Ascending aorta (tissue), 2 donors: ENCODE measurements at regions not wholly inside any gene's neighbourhood (a gene's known extent, or its start where the extent isn't known, plus 50 kb on each side); places are given as distances from the start of the nearest gene placed in this dataset.

Source experiments
- DNase-seq, 2 donors: peaks; one replicate each; pipeline ENCODE4 v3.0.0-alpha.2; 2019; ENCODE audit warnings: low spot score in 2 of 2
- H3K27ac ChIP-seq, 2 donors: fragments of 200-600 bp; sonication (generic); one replicate each; pipeline ENCODE4 v1.5.1; 2016 to 2017; ENCODE audit warnings: mild to moderate bottlenecking in 1 of 2
- H3K27me3 ChIP-seq: fragments of 200-600 bp; sonication (generic); one replicate; pipeline ENCODE4 v1.5.1; 2017
- H3K36me3 ChIP-seq, 2 donors: fragments of 200-600 bp; sonication (generic); one replicate each; pipeline ENCODE4 v1.5.1; 2016
- H3K4me1 ChIP-seq, 2 donors: fragments of 200-600 bp; sonication (generic); one replicate each; pipeline ENCODE4 v1.5.1; 2016 to 2017; ENCODE audit warnings: mild to moderate bottlenecking in 1 of 2
- H3K4me3 ChIP-seq, 2 donors: fragments of 200-600 bp; sonication (generic); one replicate each; pipeline ENCODE4 v1.5.1; 2016 to 2017; ENCODE audit warnings: mild to moderate bottlenecking in 1 of 2
- H3K9me3 ChIP-seq, 2 donors: fragments of 200-600 bp; sonication (generic); one replicate each; pipeline ENCODE4 v1.5.1; 2016
- intact Hi-C: fragments of 100-400 bp; cut with DNase I; formaldehyde crosslinking; loops from one replicate; pipeline ENCODE4 v1.15.1; 2023
- TF ChIP-seq, protein P1 (sequence below), 3 experiments: fragments of 200-600 bp in 2 of 3; fragments of 450-650 bp in 1 of 3; sonication (generic) in 2 of 3; IDR thresholded peaks; one replicate each; pipeline ENCODE4 v1.5.1; 2016 to 2019; ENCODE audit warnings: antibody characterized with exemption in 3 of 3, mild to moderate bottlenecking in 1 of 3, moderate library complexity in 1 of 3

DNA sequence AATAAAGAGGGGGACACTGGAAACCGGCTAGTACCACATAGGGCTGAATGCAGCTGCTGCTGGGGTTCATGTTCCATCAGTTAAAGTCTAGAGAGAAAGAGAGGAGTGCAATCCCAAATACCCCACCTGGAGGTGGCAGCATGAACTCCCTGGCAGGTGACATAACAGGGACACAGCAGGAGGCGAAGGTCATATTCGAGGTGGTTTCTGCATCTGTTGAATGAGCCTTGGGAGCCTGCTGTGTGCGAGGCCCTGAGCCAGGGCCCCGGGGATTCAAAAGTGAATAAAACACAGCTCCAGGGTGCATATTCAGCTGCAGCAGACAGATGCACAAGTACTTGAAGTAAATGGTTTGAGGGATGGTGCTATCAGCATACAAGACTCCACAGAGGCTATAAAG, 456.8 kb downstream of the SETD4 start:
- H3K4me3 ChIP-seq, result no peak overlapping the region
- TF ChIP-seq, protein P1, sequence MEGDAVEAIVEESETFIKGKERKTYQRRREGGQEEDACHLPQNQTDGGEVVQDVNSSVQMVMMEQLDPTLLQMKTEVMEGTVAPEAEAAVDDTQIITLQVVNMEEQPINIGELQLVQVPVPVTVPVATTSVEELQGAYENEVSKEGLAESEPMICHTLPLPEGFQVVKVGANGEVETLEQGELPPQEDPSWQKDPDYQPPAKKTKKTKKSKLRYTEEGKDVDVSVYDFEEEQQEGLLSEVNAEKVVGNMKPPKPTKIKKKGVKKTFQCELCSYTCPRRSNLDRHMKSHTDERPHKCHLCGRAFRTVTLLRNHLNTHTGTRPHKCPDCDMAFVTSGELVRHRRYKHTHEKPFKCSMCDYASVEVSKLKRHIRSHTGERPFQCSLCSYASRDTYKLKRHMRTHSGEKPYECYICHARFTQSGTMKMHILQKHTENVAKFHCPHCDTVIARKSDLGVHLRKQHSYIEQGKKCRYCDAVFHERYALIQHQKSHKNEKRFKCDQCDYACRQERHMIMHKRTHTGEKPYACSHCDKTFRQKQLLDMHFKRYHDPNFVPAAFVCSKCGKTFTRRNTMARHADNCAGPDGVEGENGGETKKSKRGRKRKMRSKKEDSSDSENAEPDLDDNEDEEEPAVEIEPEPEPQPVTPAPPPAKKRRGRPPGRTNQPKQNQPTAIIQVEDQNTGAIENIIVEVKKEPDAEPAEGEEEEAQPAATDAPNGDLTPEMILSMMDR (IDR thresholded peaks at IDR 0.05), result no peak
- no peaks in the 10 kb centered on the region for H3K4me1 ChIP-seq
- intact Hi-C loops, result no loop called here
- no peaks in the 10 kb centered on the region for H3K27me3 ChIP-seq
- H3K9me3 ChIP-seq, result no peaks in the 10 kb centered on the region
- H3K36me3 ChIP-seq, result no peaks in the 10 kb centered on the region
- no peak overlapping the region for H3K27ac ChIP-seq
- DNase-seq, result no peak

DNA sequence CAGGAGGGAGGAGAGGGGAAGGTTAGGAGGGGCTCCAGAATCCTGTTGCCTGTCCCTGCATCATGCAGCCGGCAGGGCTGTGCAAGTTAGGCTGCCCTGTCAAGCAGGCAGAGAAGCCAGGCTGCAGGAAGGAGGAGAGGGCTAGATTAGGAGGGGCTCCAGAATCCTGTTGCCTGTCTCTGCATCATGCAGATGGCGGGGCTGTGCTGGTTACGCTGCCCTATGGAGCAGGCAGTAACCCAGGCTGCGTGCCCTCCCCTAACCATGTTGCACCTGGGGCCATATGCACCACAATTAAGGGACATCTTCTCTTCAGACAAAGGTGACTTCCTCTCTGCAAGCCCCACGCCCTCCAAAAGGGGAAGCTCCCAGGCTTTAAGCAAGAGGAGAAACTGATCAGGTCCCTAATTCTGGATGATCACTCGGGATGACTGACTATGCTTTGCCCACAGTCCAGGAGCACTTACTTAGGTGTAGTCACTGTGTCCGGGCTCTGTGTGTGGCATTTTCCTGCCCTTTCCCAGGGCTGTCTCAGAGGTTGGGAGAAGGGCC, 457.4 kb downstream of the SETD4 start:
- Histone ChIP-seq H3K9me3 (no peaks in the 10 kb centered on the region), H3K4me3 (no peak overlapping the region), H3K27ac (no peak overlapping the region), H3K36me3 (no peaks in the 10 kb centered on the region), H3K4me1 (no peaks in the 10 kb centered on the region), H3K27me3 (no peaks in the 10 kb centered on the region)
- TF ChIP-seq, protein P1 (IDR thresholded peaks at IDR 0.05), result no peak
- intact Hi-C loops, result no loop called here
- DNase-seq, result no peak

DNA sequence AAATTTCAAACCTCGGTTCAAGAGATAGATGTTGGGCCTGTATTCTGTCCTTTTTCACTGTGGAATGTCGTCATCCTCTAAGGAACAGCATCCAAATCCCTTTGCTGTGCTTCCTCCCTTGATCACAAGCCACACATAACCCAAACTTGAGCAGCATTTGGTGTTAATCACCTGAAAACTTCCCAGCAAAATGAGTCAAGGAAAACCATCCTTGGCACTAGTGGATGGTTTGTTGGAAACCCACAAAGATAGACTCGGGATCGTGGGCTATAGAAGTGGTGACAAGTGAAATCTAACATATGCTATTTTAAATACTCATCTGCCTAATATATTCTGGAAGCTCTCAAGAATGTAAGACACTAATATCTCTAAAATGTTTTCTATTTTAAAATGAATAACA, 459.1 kb downstream of the SETD4 start:
- Histone ChIP-seq H3K36me3 (no peaks in the 10 kb centered on the region), H3K9me3 (no peaks in the 10 kb centered on the region), H3K27me3 (no peaks in the 10 kb centered on the region), H3K4me3 (no peak overlapping the region), H3K4me1 (no peaks in the 10 kb centered on the region), H3K27ac (no peak overlapping the region)
- no peak for DNase-seq
- intact Hi-C loops, result no loop called here
- TF ChIP-seq, protein P1 (IDR thresholded peaks at IDR 0.05), result no peak

DNA sequence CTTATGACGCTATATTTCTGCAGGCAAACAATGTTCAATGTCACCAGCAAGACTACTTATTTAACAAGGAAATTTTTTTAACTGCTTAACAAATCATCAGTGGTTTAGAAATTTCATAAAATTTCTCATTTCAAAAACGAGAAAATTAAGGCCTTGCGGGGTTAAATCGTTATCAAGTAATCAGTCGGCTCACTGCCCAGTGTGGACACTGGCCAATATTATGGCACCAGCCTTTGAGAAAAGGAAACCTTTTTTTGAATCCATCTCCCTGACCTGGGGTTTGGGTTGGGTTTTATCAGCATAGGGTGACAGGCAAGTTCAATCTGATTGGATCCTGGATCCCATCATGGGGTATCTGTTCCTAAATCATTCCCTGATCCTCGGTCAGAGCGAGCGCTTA, 461.2 kb downstream of the SETD4 start:
- Histone ChIP-seq H3K4me3 (no peak overlapping the region), H3K9me3 (no peaks in the 10 kb centered on the region), H3K27me3 (no peaks in the 10 kb centered on the region), H3K27ac (no peak overlapping the region), H3K4me1 (no peaks in the 10 kb centered on the region), H3K36me3 (no peaks in the 10 kb centered on the region)
- DNase-seq, result no peak
- intact Hi-C loops, result no loop called here
- TF ChIP-seq, protein P1 (IDR thresholded peaks at IDR 0.05), result no peak

DNA sequence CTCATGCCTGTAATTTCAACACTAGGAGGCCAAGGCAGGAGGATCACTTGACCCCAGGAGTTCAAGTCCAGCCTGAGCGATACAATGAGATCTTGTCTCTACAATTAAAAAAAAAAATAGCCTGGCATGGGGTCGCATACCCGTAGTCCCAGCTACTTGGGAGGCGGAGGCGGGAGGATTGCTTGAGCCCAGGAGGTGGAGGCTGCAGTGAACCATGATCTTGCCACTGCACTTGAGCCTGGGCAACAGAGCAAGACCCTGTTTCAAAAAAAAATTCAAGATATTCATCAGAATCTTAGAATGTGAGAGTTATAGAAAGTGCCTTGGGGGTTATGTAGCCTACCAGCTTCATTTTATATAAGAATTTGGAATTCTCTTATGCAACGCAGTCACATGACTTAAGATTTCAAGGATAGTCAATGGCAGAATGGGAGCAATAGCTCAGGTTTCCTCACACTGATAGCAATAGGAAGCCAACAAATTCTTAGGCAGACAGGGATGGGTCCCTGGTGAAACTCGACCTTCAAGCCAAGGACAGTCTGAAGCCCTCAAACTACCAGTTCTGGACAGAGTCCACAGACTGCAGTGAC, 462.5 kb downstream of the SETD4 start:
- no peaks in the 10 kb centered on the region for H3K4me1 ChIP-seq
- no peak overlapping the region for H3K27ac ChIP-seq
- TF ChIP-seq, protein P1 (IDR thresholded peaks at IDR 0.05), result no peak
- no peaks in the 10 kb centered on the region for H3K9me3 ChIP-seq
- no peak for DNase-seq
- intact Hi-C loops, result no loop called here
- H3K36me3 ChIP-seq, result no peaks in the 10 kb centered on the region
- H3K4me3 ChIP-seq, result no peak overlapping the region
- H3K27me3 ChIP-seq, result no peaks in the 10 kb centered on the region

DNA sequence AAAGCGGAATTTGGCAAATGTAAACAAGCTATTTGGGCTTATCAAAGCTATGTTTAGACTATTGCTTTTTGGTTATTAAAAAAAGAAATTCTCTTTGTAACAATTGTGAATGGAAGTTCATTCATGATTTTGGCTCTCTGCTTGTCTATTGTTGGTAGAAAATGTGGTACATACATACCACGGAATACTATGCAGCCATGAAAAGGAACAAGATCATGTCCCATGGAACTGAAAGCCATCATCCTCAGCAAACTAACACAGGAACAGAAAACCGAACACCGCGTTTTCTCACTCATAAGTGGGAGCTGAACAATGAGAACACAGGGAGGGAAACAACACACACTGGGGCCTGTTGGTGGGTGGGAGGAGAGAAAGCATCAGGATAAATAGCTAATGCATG, 465.4 kb downstream of the SETD4 start:
- intact Hi-C loops, result no loop called here
- TF ChIP-seq, protein P1 (IDR thresholded peaks at IDR 0.05), result no peak
- Histone ChIP-seq H3K27me3 (no peaks in the 10 kb centered on the region), H3K27ac (no peak overlapping the region), H3K4me3 (no peak overlapping the region), H3K4me1 (no peaks in the 10 kb centered on the region), H3K36me3 (no peaks in the 10 kb centered on the region), H3K9me3 (no peaks in the 10 kb centered on the region)
- no peak for DNase-seq
